Keratinocyte (primary cell): ENCODE measurements at regions not wholly inside any gene's neighbourhood (a gene's known extent, or its start where the extent isn't known, plus 50 kb on each side); places are given as distances from the start of the nearest gene placed in this dataset.

Source experiments
- CTCF ChIP-seq, 3 experiments: IDR thresholded peaks in 1 of 3; conservative IDR thresholded peaks in 1 of 3; optimal IDR thresholded peaks in 1 of 3; 2 replicates in 2 of 3; 3 replicates in 1 of 3; pipeline versions ENCODE3 to v1.5.1; 2011; ENCODE audit warnings: low read length in 3 of 3, mild to moderate bottlenecking in 3 of 3, moderate library complexity in 2 of 3, control low read depth in 1 of 3, inconsistent platforms in 1 of 3; ENCODE audit not compliant: insufficient read depth in 2 of 3; ENCODE audit errors: extremely low read depth in 1 of 3
- EZH2 ChIP-seq: IDR thresholded peaks from one replicate; pipeline ENCODE4 v1.6.1; 2012; ENCODE audit warnings: inconsistent platforms, mild to moderate bottlenecking, low read length, moderate library complexity

- TF ChIP-seq EZH2: no peak
- TF ChIP-seq CTCF (optimal IDR thresholded peaks at IDR 0.05 in 1 of 3, IDR thresholded peaks at IDR 0.05 in 1 of 3, conservative IDR thresholded peaks at IDR 0.05 in 1 of 3; ENCODE audit: extremely low read depth in 1 of 3, insufficient read depth in 2 of 3, low read length in 3 of 3): no peak
Observed at GRCh38 chr6:14759976-14760672, 485.7 kb upstream of the JARID2 start.
